ENCODE measurements at regions not wholly inside any gene's neighbourhood (a gene's known extent, or its start where the extent isn't known, plus 50 kb on each side); places are given as distances from the start of the nearest gene placed in this dataset.
"Not testable (repeated sequence)": the region's sequence is repeated elsewhere in the genome, so short reads cannot be mapped to it uniquely, and the experiment has no call there.

DNA sequence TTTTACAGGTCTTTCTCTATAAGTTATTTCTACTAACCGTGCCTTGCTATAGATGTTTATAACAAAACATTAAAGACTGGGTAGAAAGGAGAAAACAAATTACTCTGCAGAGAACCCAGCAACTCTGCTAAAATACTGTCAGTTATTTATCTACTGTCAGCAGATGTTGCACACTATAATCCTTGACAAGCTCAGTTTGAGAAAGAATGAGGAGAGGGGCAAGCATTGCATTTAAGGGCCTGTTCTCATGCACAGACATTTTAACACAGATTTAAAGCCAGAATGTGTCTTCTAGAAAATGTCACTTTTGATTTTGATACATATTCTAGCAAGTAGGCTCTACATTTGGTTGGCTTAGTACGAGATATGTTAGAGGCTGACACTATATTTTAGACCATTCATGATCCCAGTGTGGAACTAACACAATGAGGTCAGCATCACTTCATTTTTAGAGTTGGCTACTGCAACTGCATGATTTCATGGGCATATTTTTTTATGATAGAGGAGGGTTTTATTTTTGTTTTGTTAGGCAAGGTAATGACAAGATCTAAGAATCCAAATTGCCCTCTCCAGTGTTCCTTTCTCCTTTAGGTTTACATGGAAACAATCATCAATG is 516.4 kb downstream of the ZEB2 start:
- no peak for DNase-seq

- no peak for DNase-seq
Observed at GRCh38 chr2:143996974-143997373, 522.9 kb downstream of the ZEB2 start.

DNA sequence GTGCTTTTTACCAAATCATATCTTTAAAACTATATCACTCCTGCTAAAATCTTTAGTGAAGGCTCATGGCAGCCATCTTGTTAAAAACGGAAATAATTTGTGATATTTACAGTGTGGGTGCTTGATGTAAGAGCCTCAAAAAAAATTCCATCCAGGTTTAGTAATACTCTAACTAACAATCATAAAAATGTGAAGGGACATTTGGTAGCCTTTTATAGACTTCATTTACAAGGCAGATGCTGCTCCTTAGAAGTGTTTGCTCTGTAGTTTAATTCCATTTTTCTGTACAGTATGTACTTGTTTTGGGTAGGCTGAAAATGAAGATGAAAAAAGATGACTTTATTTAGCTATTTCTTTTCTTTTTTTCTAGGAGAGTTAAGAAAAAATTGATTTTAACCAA is 525.0 kb downstream of the ZEB2 start:
- DNase-seq, result no peak

GRCh38 chr2:143991596-143991995 is 528.3 kb downstream of the ZEB2 start:
- not testable (repeated sequence) for DNase-seq

DNA sequence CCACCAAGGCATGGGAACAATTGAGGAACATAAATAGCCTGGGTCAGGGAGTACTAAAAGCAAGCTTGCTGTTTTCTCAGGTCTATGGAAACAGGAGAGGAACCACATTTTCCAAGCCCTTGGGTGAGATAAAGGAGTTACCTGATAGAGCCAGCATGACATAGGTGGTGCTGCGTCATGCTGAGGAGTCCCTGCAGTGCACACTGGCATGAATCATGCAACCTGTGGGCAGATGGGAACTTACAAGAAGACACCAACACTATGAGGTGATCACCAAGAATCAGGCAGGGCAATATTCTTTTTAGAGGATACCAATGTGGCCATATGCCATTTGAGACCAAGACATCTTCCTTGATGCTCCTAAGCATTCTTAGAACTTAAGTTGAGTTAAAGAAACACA is 531.8 kb downstream of the ZEB2 start:
- DNase-seq, result no peak

- no peak for DNase-seq
Observed at GRCh38 chr2:143981428-143981827, 538.5 kb downstream of the ZEB2 start.

DNA sequence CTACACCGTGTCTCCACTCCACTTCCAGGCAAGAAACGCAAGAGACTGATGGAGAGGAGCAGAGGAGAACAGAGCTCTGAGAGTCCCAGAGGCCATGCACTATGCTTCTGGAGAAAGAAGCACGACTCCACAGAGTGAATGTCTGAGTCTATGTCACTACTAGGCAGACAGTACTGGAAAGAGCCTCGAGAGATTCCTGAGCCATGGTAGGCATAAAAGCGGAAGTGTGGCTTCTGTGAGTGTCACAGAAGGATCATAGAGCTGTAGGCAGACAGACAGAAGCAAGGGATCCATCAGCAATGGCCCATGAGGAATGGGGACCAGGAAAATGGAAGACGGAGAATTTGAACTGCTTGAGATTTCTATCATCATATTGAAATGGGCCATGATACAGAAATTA is 542.6 kb downstream of the ZEB2 start:
- no peak for DNase-seq

GRCh38 chr2:143975216-143975615 is 544.7 kb downstream of the ZEB2 start:
- DNase-seq, result no peak

GRCh38 chr2:143974262-143974661 is 545.7 kb downstream of the ZEB2 start:
- no peak for DNase-seq

- no peak for DNase-seq
Observed at GRCh38 chr2:143968860-143969259, 551.1 kb downstream of the ZEB2 start.

DNA sequence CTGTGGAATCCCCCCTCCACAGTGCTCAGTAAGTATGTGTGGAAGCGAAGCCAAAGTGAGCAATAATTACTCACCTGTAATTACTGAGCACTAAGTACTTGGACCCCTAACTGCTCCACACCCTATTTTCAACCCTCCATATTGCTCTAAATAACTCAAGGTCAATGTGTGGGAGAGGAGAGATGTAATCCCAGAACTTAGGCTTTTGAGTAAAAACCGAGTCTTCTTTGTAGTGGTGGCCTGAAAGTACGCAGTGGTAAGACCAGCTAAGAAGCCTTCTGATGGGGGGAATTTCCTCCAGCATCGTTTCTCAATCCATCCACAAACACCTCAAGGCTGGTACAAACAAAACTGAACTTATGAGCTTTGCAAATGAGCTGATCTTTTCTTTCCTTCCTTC is 551.6 kb downstream of the ZEB2 start:
- no peak for DNase-seq

DNA sequence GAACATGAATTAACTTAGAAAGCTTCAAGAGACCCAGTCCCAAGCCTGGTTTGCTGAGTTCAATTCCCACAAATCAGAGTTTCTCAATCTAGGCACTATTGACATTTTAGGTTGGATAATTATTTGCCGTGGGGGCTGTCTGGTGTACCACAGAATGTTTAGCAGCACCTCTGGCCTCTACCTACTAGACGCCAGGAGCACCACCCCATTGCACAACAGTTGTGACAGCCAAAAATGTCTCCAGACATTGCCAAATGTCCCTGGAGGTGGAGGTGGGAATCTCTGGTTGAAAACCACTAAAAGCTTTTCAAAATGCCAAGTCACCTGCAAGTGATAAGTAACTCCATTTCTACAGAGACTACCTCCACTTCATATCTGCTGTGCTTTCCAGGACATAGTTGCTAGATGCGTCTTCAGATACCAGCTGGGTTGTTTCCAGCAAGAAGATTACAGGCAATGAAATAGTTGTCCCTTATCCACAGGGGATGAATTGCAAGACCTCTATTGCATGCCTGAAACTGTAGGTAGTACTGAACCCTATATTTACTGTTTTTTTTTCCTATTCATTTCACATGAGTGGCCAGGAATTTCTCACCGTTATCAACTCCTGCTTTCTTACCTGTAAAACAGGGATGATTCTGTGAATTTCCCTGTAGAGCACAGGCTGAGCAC is 554.3 kb downstream of the ZEB2 start:
- no peak for DNase-seq

DNA sequence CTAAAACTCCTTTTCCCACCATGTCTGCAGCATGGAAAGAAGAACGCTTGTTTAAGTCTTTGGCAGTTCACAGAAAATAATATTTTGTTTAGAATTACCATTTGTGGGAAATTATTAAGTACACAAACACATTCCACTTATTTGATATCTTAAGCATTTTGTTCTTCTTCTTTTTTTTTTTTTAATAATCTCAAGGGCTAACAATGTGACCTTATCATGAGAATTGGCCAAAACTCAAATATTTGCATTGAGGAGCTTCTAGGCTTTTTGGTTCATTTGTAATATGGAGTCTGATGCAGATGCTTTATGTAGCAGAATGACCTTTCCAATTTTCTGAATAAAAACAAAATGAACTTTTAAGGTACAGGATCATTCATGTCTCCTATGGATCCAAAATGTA is 555.0 kb downstream of the ZEB2 start:
- no peak for DNase-seq

- peak in 1 of 3 experiments; percentile 17 for DNase-seq
Observed at GRCh38 chr2:143960177-143960576, 559.7 kb downstream of the ZEB2 start.

DNA sequence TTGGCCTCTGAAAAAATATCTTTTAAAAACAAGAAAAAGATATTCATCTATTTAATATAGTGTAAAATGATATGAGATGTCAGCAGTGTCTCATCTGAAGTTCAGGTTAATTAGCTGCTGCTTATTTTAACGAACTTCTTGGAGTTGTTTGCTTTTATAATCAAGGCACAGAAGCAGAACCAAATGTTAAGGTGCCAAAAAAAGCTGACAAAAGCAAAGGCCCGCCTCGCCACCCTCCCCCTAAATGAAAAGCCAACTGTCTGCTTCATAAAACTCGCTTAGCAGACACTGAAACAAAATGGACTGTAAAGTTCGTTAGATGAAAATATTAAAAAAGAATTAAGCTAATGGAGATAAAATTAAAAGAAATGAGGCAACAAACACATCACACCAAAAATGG is 562.6 kb downstream of the ZEB2 start:
- no peak for DNase-seq

DNA sequence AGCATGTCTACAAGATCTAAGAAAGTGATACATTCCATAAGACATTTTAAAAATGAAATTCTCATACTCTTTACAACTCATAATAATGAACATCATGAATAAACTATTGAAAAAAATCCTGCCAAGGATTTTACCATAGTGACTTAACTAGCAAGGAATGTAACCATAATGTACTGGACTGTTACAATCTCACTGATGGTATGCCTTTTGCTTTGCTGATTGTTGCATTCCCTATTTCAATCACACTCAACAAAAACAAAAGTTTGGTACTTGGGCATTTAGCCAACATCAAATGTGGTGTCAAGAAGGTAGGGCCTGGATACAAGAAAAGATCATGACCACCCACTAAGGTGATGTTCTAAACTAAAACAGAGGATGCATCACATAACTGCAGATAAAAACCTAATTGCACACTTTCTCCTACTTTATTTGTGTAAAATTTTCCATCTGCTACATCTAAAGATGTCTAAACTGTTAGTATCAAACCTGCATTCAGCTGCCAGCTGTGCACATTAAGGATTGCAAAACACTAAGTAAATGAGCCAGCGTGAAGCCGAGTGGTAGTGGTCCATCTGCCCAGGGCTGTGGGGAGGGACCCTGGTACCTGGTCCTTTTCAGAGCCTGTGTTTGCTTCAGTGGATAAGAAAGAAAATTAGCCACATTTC is 564.4 kb downstream of the ZEB2 start:
- no peak for DNase-seq

GRCh38 chr2:143954844-143955243 is 565.1 kb downstream of the ZEB2 start:
- no peak for DNase-seq

DNA sequence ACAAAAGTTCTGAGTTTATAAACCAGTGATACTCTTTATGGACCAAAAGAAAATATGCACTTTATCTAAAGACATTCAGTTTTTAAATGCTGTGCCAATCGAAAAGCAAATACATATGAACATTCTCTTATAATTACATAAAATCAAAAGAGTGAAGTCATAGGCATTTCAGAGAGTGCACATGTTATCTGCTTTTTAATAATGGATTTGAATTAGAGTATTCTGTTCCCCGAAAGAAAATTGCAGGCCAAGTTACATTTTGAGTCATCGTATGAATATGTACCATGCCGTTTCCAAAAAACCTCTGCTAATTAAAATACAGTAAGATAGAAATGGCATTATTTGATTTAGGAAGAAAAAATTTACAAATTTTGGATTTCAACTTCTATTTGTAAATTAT is 565.7 kb downstream of the ZEB2 start:
- DNase-seq, result no peak

- no peak for DNase-seq
Observed at GRCh38 chr2:143953451-143954030, 566.4 kb downstream of the ZEB2 start.

GRCh38 chr2:143952536-143952935 is 567.4 kb downstream of the ZEB2 start:
- no peak for DNase-seq

DNA sequence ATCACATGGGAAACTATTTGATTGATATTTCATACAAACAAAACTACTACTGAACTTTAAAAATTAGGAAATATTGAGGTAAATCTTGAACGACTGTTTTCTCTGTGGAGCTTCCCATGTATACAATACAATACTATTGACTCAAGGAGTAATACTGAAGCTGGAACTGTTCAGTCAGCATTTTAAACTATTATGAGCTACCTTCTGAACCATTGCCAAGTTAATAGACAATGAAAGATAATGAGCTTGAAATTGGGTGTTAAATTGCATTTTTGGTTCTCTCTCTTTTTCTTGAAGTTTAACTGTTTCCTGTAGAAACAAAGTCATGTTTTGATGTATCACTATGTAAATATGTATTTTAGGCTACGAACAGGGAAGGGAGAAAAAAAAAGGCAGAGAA is 569.2 kb downstream of the ZEB2 start:
- no peak for DNase-seq

DNA sequence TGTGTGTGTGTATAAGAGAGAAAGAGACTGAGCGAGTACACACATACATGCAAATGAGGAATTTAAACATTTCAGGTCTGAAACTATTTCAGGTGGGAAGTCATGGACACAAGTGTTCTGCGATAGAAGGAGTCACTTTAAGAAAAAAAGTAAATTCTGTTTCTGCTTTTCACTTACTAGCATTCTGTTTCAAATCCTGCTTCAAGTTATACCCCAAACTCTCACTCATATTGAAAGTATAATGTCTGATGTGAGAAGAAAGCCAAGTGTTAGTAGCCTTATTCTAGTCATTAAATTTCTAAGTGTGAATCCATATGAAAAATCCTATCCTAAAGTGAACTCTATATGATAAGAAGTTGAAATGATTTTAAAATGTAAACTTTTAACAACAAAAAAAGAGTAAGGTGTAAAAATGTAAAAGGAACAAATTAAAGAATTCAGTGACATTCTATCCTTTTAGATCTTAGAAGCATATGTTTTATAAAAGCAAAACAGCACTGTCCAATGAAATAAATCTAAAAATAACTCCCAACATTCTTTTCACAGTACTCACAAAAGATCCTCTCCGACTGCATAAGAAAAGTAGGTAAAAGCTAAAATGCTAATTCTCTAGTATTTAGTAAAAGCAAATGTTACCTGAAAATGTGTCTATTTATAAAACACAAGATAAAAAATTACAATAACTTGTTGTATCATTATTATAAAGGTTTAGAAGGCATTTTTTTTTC is 570.6 kb downstream of the ZEB2 start:
- DNase-seq, result no peak

DNA sequence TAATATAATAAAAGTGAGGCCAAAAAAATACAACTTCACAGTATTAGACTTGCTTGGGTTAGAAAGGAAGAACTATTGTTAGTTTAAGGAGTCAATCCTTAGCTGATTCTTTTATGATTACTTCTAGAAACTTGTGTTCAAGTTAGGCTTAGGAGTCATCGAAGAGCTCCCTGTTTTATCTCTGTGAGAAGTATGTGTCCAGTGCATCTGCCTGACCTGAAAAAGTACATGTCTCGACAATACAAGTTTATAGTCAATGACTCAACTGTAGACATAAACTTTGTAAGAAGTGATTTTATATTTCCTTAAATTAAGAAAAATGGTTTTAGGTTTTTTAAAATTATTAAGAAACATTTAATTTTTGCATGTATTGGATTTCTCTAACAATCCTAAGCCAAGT is 571.2 kb downstream of the ZEB2 start:
- no peak for DNase-seq
